ENCODE measurements at regions not wholly inside any gene's neighbourhood (a gene's known extent, or its start where the extent isn't known, plus 50 kb on each side); places are given as distances from the start of the nearest gene placed in this dataset.

GRCh38 chr2:5111581-5111980 lies 580.6 kb upstream of the SOX11 start:
- FAIRE-seq, result no peak

GRCh38 chr2:5119046-5119445 lies 573.1 kb upstream of the SOX11 start:
- no peak for FAIRE-seq

- FAIRE-seq, result no peak
Observed at GRCh38 chr2:5121121-5121520, 571.1 kb upstream of the SOX11 start.

GRCh38 chr2:5121642-5122041 lies 570.5 kb upstream of the SOX11 start:
- no peak for FAIRE-seq

- FAIRE-seq, result no peak
Observed at GRCh38 chr2:5123582-5124196, 568.5 kb upstream of the SOX11 start.

- FAIRE-seq, result no peak
Observed at GRCh38 chr2:5125017-5125730, 567.0 kb upstream of the SOX11 start.

GRCh38 chr2:5132281-5132680 lies 559.9 kb upstream of the SOX11 start:
- FAIRE-seq, result no peak

- FAIRE-seq, result no peak
Observed at GRCh38 chr2:5140347-5140746, 551.8 kb upstream of the SOX11 start.

GRCh38 chr2:5144159-5144558 lies 548.0 kb upstream of the SOX11 start:
- FAIRE-seq, result no peak

GRCh38 chr2:5145053-5145452 lies 547.1 kb upstream of the SOX11 start:
- FAIRE-seq, result no peak

GRCh38 chr2:5145801-5146200 lies 546.4 kb upstream of the SOX11 start:
- no peak for FAIRE-seq

- no peak for FAIRE-seq
Observed at GRCh38 chr2:5148392-5149085, 543.6 kb upstream of the SOX11 start.

GRCh38 chr2:5150871-5151270 lies 541.3 kb upstream of the SOX11 start:
- FAIRE-seq, result no peak

GRCh38 chr2:5164776-5165525 lies 527.2 kb upstream of the SOX11 start:
- FAIRE-seq, result no peak

GRCh38 chr2:5172923-5173322 lies 519.3 kb upstream of the SOX11 start:
- FAIRE-seq, result no peak

- FAIRE-seq, result no peak
Observed at GRCh38 chr2:5173876-5174535, 518.2 kb upstream of the SOX11 start.

- FAIRE-seq, result no peak
Observed at GRCh38 chr2:5175231-5175630, 517.0 kb upstream of the SOX11 start.

- no peak for FAIRE-seq
Observed at GRCh38 chr2:5176764-5177163, 515.4 kb upstream of the SOX11 start.

GRCh38 chr2:5183031-5183430 lies 509.2 kb upstream of the SOX11 start:
- FAIRE-seq, result no peak

GRCh38 chr2:5187283-5187682 lies 504.9 kb upstream of the SOX11 start:
- no peak for FAIRE-seq

- no peak for FAIRE-seq
Observed at GRCh38 chr2:5188636-5189035, 503.5 kb upstream of the SOX11 start.

- FAIRE-seq, result no peak
Observed at GRCh38 chr2:5190023-5190422, 502.2 kb upstream of the SOX11 start.

- FAIRE-seq, result no peak
Observed at GRCh38 chr2:5195636-5196035, 496.5 kb upstream of the SOX11 start.

Measured in TTC549 (cell line).